GM18870 (cell line): ENCODE measurements at regions not wholly inside any gene's neighbourhood (a gene's known extent, or its start where the extent isn't known, plus 50 kb on each side); places are given as distances from the start of the nearest gene placed in this dataset.

Source experiments
- ATAC-seq: cut with Tn5 transposase; IDR thresholded peaks from one replicate; pipeline ENCODE4 v1.9.1; 2021; ENCODE audit warnings: moderate library complexity; ENCODE audit not compliant: unreplicated experiment

DNA sequence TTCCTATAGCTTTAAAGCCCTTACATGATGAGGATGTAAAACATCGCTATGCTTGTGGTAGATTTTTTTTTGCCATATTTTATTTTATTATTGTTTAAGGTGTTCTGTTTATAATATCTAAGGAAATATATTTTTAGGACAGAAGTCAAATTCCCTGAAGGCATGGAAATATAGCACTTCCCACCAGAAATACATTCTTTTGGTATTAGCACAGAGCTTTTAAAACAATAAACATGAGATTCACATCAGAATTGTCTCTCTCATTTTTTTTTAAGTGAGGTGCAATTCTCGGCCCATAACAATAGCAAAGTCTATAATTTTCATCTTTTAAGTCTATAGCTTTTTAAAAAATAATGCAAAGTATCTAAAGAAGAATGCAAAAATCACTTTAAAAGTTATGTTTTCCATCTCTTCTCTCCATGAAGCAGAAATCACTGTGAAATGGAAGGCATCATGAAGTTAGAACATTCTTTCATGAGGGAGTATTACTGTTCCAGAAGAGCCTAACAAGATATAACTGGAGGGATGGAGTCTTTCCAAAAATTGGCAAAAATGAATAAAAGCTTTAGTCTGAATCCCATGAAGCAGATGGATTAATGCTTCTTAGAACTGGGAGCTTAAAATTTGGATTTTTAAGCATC, 283.6 kb upstream of the TRIB2 start:
- no peak for ATAC-seq

DNA sequence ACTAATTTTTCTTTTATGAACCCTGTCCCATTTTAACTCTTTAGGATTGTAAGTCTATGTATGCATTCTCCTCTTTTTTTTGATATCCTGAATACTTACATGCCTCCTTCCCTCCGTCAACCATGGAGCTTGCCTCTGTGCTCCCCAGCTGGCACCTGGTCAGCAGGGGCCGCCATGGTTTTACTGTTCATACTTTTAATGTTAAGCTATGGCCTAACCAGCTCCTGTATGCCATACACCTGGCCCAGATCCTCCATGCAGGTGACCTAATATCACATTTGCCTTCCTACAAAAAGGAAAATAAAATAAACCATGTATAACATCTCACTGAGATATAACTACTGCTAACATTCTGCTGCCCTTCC, 283.1 kb upstream of the TRIB2 start:
- no peak for ATAC-seq

DNA sequence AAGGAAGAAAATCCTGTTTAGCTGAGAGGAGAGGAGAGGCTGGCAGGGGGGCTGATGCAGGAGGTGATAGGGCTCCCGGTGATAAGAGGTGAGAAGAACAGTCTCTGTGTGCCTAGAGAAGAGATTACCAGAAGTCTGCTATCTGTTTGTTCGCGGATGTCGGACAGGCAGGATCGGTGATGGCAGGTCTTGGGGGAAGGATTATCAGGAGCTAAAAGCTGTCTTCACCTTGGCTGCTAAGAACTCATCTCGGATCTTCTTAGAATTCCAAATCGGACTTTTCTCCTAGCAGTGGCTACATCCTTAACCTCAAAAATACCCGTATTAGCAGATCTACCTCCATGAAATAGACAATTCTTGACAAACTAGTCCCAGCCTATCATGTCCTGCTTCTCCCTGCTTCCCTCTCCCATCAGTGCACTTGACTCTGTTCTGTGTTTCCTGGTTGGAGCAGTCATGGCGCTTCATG, 282.1 kb upstream of the TRIB2 start:
- no peak for ATAC-seq

DNA sequence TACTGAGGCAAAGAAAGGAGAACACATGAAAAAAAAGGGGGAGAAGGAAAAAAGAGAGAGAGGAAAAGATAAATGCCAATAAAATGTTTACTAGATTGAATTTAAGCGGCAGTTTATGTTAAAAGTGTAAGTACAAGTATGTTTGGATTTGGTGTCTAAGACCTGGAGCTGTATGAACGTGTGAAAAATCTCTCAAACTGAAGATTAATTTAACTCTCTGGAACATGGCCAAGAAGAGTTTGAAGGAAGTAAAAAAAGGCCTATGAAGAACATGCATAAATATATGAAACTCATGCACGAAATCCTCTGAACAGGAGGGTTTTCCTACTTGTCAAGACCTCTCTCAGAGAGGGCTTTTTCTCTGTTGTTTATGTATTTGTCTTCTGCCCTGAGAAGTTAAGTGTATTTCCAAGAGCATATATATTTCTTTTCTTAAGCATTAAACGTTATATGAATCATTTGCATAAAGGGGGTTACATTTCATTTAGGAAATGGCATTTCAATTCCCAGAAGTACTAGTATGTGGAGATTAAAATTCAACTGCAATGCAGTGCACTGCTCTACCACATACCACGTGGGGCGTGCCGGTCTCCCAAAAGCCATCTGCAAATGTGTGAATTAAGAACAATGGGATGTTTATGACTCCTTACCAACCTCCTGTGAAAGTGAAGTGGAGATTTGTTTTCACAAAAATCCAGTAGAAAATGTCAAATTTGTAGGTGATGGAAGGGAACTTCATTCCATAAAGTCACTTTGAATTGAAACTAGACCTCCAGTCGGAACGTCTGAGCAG, 281.1 kb upstream of the TRIB2 start:
- ATAC-seq, result no peak

DNA sequence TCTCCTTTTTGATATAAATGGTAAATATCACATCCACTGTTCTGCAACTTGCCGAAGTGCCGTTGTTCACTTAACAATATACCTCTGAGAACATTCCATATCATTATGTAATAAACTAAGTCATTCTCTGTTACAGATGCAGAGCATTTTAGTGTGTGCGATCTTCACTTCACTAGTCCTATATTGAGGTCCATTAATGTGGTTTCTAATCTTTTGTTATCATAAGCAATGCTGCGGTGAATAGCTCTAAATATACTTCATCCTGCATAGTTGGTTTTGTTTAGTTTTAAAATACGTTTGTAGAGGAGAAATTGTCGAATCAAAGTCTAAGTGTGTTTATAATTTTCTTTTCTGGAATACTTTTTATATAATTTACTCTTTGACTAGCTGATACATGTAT, 280.3 kb upstream of the TRIB2 start:
- ATAC-seq, result no peak

DNA sequence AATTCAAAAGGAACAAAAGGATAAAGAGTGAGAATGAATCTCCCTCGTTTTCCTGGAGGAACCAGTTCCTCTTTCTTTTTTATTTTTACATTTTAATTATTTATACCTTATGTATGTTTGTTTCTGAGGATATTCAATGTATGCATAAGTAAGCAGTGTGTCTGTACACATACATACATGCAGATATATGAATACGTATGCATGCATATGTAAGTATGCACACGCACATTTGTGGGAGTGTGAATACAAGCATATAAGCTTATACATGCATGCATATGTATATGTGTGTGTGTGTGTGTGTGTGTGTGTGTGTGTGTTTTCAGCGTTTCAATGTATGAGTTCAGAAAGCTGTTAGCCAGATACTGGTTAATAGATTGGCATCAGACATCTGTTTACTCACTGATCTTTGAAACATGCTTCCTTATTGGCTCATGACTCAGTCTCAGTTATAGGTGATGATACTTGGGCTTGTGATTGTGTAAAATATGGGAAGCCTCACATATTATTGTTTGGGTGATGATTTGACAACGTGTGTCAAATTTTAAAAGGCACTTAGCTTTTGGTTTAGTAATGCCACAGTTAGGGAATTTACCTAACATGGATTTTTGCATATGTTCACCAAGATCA, 279.7 kb upstream of the TRIB2 start:
- ATAC-seq, result no peak

DNA sequence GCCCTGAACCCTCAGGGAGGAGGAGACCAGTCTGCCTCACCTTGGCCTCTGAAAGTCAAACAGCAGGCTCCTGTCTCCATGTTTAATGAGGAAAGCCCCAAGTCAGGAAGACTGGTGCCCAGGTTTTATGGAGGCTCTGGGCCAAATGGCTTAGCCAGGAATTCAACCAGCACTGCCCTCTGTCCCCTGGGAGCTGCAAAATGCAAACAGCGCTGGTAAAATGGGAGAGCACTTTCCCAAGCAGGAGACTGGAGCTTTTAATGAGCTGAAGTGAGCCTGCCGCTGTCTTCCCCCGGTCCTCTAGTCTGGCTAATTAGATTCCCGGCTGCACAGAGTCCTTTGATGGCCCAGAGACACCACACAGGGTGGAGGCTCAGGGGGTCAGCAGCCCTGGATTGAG, 276.0 kb upstream of the TRIB2 start:
- ATAC-seq, result no peak

DNA sequence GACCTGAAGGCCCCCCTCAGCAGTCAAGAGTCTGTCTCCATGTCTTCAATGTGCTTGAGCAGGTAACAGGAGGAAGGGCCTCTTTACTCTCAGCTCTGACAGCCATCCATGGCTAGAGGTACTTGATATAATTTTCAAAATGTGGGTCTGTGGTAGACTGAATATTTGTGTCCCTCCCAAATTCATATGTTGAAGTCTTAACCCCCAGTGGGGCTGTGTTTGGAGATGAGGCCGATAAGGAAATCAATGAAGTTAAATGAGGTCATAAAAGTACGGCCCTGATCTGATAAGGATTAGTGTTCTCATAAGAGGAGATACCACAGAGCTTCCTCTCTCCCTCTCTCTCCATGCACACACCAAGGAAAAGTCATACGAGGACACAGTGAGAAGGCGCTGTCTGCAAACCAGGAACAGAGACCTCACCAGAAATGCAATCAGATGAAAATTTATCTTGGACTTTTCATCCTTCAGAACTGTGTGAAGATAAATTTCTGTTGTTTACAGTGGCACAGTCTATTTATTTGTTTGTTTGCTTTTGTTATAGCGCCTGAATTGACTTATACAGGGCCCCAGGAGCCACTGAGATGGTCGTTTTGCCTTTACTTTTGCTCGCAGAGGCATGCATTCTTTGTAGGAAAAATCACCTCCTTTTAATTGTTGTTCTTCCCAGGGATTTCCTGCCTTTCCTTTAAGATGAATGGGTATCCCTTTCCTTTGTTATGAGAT, 274.8 kb upstream of the TRIB2 start:
- ATAC-seq, result no peak

DNA sequence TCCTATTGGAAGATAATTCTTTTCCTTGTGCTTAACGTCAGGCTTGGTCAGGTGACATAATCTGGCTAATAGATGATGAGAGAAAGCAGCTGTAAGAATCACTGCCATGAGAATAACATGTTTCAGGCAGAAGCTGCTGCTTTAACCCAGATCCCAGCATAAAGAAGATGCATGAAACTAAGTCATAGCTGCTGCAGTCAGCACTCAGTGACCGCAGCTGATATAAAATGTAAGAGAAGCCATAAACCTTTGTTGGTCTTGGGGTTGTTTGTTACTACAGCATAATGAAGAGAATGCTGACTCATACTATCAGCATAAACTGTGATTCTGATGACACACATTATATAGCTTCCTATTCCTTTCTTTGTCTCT, 274.3 kb upstream of the TRIB2 start:
- no peak for ATAC-seq

DNA sequence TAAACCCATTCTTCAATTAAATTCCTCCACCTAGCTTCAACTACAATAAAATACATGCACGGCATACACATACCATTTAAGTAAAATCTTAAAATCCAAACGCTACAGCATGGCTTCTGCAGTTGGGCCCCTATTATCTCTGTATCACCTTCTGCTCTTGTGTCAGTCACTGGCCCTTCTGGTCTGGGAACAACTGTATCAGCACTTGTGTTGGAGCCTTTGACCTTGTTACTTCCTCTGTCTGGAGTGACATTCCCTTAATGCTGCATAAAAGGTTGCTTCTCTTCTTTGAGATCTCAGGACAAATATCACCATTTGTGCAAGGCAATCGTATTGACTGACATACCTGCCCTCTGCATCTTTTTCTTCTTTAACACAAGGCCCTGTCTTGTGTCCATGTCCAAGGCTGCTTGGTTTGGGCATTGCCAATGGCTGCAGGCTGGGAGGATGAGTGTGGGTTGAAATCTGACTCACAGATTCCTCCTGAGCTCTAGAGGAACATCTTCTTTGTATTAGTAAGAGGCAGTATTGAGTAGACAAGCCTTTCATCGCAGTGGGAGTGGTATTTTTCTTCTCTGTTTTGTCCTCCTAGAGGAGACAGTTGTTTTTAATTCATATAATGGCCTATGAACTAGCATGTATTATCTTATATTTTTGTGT, 267.8 kb upstream of the TRIB2 start:
- no peak for ATAC-seq

DNA sequence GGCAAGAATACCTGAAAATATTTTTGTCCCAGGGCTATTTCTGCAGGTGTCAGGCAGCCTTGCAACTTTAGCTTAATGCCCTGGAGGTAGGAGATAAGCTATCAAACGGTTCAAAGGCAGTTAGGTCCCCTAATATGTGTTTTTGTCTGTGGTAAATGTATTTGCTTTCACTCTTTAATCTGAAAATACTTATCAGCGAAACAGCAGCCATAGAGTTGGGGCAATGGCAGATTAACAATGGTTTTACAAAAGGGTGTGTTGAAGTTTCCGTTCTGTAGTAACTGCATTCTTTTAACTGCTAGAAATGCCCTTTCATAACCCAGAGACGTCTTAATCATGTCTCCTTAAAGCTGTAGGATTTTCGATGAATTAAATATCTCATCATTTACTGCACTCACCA, 265.0 kb upstream of the TRIB2 start:
- ATAC-seq, result no peak

DNA sequence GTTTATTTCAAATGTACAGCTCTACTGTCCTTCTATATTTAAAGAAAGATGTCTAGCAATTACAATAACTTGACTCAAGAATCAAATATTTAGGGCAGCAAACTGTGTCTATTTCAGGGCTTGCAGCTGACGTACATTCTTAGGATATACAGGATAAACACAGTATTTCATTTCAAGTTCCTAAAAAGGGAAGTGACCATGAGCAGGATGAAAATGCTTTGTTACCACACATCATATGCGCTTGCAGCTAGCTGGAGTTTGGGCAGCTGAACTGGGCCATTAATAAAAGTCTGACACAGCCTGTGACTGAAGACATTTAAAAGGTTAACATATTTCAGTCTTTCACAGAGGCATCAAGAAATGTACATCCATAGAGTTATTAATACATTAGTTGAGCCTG, 264.6 kb upstream of the TRIB2 start:
- no peak for ATAC-seq

DNA sequence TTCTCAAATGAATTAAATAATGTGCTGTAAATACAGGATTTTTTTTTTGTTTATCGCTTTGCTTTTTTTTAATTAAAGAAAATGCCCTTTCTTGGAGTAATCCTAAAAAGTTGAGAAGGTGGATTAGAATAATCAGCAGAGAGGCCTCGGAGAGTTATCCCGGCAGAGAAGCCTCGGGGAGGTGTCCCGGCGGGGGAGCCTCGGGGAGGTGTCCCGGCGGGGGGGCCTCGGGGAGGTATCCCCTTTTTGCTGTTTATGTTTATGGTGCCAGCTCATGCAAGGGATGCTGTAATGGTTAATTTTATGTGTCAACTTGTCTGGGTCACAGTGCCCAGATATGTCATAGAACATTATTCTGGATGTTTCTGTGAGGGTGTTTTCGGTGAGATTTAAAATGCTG, 263.0 kb upstream of the TRIB2 start:
- no peak for ATAC-seq

DNA sequence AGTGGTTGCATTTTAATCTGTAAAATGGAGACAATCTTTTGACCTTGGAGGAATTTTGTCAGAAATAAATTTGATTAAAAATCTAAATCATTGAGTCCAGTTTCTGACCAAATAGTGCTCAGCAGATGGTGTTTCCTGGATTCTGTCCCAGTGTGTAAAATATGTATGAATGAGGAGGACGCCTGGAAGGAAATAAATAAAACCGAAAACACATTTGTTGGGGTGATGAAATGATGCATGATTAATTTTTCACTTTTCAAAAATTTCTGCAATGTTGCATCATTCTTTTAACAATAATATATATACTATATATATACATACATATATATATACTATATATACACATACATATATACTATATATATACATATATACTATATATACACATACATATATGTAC, 261.1 kb upstream of the TRIB2 start:
- no peak for ATAC-seq

DNA sequence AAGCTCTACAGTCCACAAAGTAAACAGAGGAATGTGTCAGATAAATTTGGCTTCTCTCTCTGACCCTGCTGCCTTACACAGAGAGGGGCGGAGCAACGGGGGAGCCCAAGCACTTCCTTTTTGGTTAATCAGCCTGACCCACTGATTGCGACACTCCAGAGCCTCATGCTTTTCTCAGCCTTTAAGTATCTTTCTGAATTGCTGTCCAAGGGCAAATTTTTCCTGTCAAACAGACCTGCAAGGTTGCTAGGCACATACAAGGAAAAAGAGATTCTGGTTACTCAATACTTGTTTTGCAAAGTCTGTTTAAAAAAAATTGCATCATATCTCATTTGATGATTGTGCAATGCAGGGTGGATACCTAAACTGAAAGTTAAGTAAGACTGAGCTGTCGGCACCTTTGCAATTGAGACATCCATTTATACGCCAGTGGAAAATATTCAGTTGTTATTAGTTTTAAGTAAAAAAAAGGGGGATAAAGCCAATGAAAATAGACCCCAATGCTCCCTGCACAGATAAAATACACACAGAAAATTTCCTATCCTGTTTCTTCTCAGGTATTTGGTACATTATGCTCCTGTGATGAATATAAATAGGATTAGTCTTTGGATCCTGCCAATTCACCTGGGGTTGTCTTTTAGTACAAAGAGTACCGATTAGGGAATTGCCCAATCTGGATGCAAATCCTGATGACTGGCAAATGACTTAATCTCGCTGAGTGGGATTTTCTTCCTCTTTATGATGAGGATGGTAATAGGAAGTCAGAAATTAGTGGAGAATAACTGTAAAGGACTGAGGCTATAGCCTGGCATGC, 260.2 kb upstream of the TRIB2 start:
- ATAC-seq, result peak; percentile 87

DNA sequence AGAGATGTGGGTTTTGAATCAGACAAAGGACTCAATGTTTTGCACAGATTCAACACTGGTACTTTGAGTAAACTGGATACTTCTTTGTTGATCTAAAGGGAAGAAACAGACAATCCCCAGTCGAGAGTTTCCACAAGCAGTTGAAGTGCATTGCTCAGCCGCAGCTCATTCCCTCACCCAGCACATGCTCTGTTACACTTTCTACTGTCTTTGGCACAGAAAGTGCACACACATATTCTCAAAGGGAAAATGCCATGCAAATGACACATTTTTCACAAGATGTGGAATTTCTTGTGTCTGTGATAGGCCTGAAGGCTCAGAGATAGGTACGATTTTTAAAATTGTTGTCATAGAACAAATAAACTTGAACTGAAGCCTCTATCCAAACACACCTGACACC, 258.9 kb upstream of the TRIB2 start:
- ATAC-seq, result no peak

DNA sequence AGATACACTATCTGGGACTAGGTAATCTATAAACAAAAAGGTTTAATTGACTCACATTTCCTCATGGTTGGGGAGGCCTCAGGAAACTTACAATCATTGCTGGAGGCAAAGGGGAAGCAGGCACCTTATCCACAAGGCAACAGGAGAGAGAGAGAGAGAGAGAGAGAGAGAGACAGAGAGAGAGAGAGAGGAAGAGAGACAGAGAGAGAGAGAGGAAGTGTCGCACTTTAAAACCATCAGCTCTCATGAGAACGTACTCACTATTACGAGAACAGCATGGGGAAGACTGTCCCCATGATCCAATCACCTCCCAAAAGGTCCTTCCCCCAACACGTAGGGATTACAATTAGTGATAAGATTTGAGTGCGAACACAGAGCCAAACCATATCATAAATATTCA, 253.5 kb upstream of the TRIB2 start:
- no peak for ATAC-seq

DNA sequence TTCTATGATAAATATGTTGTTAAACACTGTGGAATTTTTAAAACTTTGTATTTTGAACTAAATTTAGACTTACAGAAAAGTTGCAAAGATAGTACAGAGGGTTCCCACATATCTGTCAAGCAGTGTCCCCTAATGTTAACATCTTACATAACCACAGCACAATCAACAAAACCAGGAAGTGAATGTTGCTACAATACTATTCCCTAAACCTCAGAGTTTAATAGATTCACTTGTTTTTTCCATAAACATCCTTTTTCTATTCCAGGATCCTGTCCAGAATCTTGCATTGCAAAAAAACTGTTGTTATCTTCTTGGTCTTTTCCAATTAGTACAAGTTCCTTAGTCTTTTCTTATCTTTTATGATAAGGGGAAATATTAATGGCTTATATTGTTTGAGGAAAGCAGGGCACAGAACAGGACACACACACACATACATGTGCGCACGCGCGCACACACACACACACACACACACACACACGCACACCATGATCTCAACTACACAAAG, 251.1 kb upstream of the TRIB2 start:
- ATAC-seq, result no peak

DNA sequence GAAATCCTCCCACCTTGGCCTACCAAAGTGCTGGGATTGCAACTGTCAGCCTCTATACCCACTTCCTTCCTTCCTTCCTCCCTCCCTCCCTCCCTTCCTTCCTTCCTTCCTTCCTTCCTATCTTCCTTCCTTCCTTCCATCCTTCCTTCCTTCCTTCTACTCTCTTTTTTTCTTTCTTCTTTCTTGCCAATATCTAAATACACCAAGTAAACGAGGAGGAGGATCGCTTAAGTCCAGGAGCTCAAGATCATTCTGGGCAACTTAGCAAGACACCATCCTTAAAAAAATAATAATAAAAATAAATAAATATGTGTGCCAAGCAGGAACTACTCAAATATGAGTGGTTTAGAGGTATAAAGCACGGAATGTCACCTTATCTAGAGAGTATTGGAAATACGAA, 249.4 kb upstream of the TRIB2 start:
- ATAC-seq, result no peak

DNA sequence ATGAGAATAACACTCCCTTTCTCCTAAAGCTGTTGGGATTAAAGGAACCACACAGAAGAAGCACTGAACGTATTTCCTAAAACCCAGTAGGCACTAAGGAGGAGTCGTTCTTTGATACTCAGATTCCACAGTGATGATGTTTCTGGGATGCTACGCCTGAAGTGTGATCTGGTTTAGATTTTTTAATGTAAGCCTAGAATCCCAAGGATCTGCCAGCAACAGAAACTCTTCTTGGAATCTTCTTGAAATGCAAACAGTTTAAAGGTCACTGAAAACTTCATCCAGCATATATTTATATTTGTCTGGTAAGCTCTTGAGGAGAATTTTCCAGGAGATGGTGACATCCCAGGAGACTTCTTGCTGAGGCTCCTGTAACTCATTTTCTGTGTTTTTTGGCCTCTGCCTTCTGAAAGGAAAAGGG, 247.6 kb upstream of the TRIB2 start:
- ATAC-seq, result no peak
